WTC11 (cell line): ENCODE measurements at regions not wholly inside any gene's neighbourhood (a gene's known extent, or its start where the extent isn't known, plus 50 kb on each side); places are given as distances from the start of the nearest gene placed in this dataset.

Experiments
- ATAC-seq: fragments of 200-7000 bp; cut with Tn5 transposase; 2 replicates; pipeline ENCODE4 v1.10.0; 2021; ENCODE audit warnings: mild to moderate bottlenecking, moderate library complexity
- CTCF ChIA-PET: fragments of 300-600 bp; sonication (Branson Sonifier 250); formaldehyde crosslinking; loops from one replicate; lab custom pipeline; 2021; ENCODE audit warnings: antibody characterized with exemption; lab: Charles Lee
- POLR2A ChIA-PET: fragments of 350-600 bp; sonication (Branson Sonifier 250); formaldehyde crosslinking; loops from one replicate; lab custom pipeline; 2021; ENCODE audit warnings: antibody characterized with exemption; lab: Charles Lee
- DNase-seq: peaks from one replicate; pipeline ENCODE4 v3.0.0; 2021; ENCODE audit warnings: low spot score
- H3K27ac Mint-ChIP-seq: 2 replicates; pipeline ENCODE4 v1.8.0; 2021; ENCODE audit warnings: mixed read lengths
- H3K27me3 Mint-ChIP-seq: 2 replicates; pipeline ENCODE4 v1.8.0; 2021; ENCODE audit warnings: low read depth, mild to moderate bottlenecking, moderate library complexity, mixed read lengths
- H3K36me3 Mint-ChIP-seq: 2 replicates; pipeline ENCODE4 v1.8.0; 2021; ENCODE audit warnings: mixed read lengths
- H3K4me1 Mint-ChIP-seq: 2 replicates; pipeline ENCODE4 v1.8.0; 2022; ENCODE audit warnings: mixed read lengths
- H3K4me3 Mint-ChIP-seq: 2 replicates; pipeline ENCODE4 v1.8.0; 2021; ENCODE audit warnings: mild to moderate bottlenecking, moderate library complexity, mixed read lengths
- H3K9me3 Mint-ChIP-seq: 2 replicates; pipeline ENCODE4 v1.8.0; 2021; ENCODE audit warnings: mixed read lengths
- ESRRA ChIP-seq: sonication (generic); formaldehyde crosslinking; IDR thresholded peaks from 2 replicates; pipeline ENCODE4 v1.8.1; 2022; ENCODE audit warnings: mild to moderate bottlenecking, missing genetic modification reagents, borderline replicate concordance
- GTF2I ChIP-seq: fragments of 250-450 bp; sonication (Bioruptor Pico); conservative IDR thresholded peaks from 2 replicates; pipeline ENCODE4 v1.4.0; 2021; ENCODE audit warnings: mild to moderate bottlenecking
- IRF2 ChIP-seq: sonication (generic); formaldehyde crosslinking; IDR thresholded peaks from 2 replicates; pipeline ENCODE4 v1.8.0; 2022; ENCODE audit warnings: low read depth, missing genetic modification reagents, borderline replicate concordance
- NFATC4 ChIP-seq: fragments of 250-450 bp; sonication (Bioruptor Pico); IDR thresholded peaks from 2 replicates; pipeline ENCODE4 v1.9.0; 2021; ENCODE audit warnings: mild to moderate bottlenecking
- NFYB ChIP-seq: sonication (generic); formaldehyde crosslinking; conservative IDR thresholded peaks from 2 replicates; pipeline ENCODE4 v1.8.0; 2022; ENCODE audit warnings: low read depth, missing genetic modification reagents
- NR1H2 ChIP-seq: sonication (generic); formaldehyde crosslinking; IDR thresholded peaks from 2 replicates; pipeline ENCODE4 v1.9.0; 2021; ENCODE audit warnings: mild to moderate bottlenecking, moderate library complexity, missing genetic modification reagents
- NR2C2 ChIP-seq: sonication (generic); formaldehyde crosslinking; IDR thresholded peaks from 2 replicates; pipeline ENCODE4 v1.8.0; 2022; ENCODE audit warnings: mild to moderate bottlenecking, missing genetic modification reagents
- OVOL2 ChIP-seq: fragments of 250-450 bp; sonication (Bioruptor Pico); IDR thresholded peaks from 2 replicates; pipeline ENCODE4 v1.9.0; 2021; ENCODE audit warnings: mild to moderate bottlenecking, borderline replicate concordance
- SMAD4 ChIP-seq: sonication (generic); formaldehyde crosslinking; IDR thresholded peaks from 2 replicates; pipeline ENCODE4 v1.8.0; 2022; ENCODE audit warnings: mild to moderate bottlenecking, missing genetic modification reagents
- TEAD4 ChIP-seq: sonication (generic); formaldehyde crosslinking; IDR thresholded peaks from 2 replicates; pipeline ENCODE4 v1.8.0; 2022; ENCODE audit warnings: mild to moderate bottlenecking, missing genetic modification reagents
- ZNF121 ChIP-seq: sonication (generic); formaldehyde crosslinking; IDR thresholded peaks from 2 replicates; pipeline ENCODE4 v1.8.0; 2023; ENCODE audit warnings: missing genetic modification reagents
- ZNF219 ChIP-seq: sonication (generic); formaldehyde crosslinking; IDR thresholded peaks from 2 replicates; pipeline ENCODE4 v1.8.0; 2023; ENCODE audit warnings: missing genetic modification reagents, mild to moderate bottlenecking, borderline replicate concordance
- ZNF232 ChIP-seq: sonication (generic); formaldehyde crosslinking; IDR thresholded peaks from 2 replicates; pipeline ENCODE4 v1.8.0; 2022; ENCODE audit warnings: mild to moderate bottlenecking, missing genetic modification reagents
- ZNF263 ChIP-seq: sonication (generic); formaldehyde crosslinking; IDR thresholded peaks from 2 replicates; pipeline ENCODE4 v1.8.1; 2022; ENCODE audit warnings: low read depth, mild to moderate bottlenecking, moderate library complexity, missing genetic modification reagents
- ZNF416 ChIP-seq: fragments of 250-450 bp; sonication (Bioruptor Pico); IDR thresholded peaks from 2 replicates; pipeline ENCODE4 v1.9.0; 2021; ENCODE audit warnings: mild to moderate bottlenecking, inconsistent platforms
- ZNF423 ChIP-seq: fragments of 250-450 bp; sonication (Bioruptor Pico); IDR thresholded peaks from 2 replicates; pipeline ENCODE4 v2.1.2; 2022; ENCODE audit warnings: mild to moderate bottlenecking, moderate library complexity
- TF ChIP-seq, protein P1 (sequence below): sonication (generic); formaldehyde crosslinking; conservative IDR thresholded peaks from 2 replicates; pipeline ENCODE4 v1.8.1; 2023; ENCODE audit warnings: mild to moderate bottlenecking, low read depth, missing genetic modification reagents, moderate library complexity
- TF ChIP-seq, protein P2 (sequence below): sonication (generic); formaldehyde crosslinking; IDR thresholded peaks from 2 replicates; pipeline ENCODE4 v1.8.1; 2023; ENCODE audit warnings: mild to moderate bottlenecking, missing genetic modification reagents
- TF ChIP-seq, protein P3 (sequence below): sonication (generic); formaldehyde crosslinking; IDR thresholded peaks from 2 replicates; pipeline ENCODE4 v1.8.1; 2023; ENCODE audit warnings: mild to moderate bottlenecking, moderate library complexity, missing genetic modification reagents
- TF ChIP-seq, protein P4 (sequence below): sonication (generic); formaldehyde crosslinking; IDR thresholded peaks from 2 replicates; pipeline ENCODE4 v1.8.1; 2022; ENCODE audit warnings: low read depth, mild to moderate bottlenecking, moderate library complexity, missing genetic modification reagents, borderline replicate concordance
- TF ChIP-seq, protein P5 (sequence below): sonication (generic); formaldehyde crosslinking; IDR thresholded peaks from 2 replicates; pipeline ENCODE4 v1.8.1; 2023; ENCODE audit warnings: mild to moderate bottlenecking, missing genetic modification reagents, borderline replicate concordance

DNA sequence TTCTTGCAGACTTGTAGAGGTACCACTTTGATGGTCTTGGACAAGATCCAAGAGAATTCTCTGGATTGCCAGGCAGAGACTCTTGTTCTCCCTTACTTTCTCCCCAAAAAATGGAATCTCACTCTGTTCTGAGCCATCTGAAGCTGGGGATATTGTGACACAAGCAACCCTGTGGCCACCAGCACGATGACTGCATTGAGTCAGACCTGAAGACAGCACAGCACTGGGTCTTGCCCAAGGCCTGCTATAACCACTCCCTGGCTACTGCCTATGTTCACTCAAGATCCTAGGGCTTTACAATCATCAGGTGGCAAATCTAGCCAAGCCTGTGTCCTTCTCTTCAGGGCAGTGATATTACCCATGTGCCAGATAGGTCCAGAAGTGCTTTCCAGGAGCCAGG, 202.5 kb upstream of the SERP2 start (continued):
- TF ChIP-seq, protein P1, sequence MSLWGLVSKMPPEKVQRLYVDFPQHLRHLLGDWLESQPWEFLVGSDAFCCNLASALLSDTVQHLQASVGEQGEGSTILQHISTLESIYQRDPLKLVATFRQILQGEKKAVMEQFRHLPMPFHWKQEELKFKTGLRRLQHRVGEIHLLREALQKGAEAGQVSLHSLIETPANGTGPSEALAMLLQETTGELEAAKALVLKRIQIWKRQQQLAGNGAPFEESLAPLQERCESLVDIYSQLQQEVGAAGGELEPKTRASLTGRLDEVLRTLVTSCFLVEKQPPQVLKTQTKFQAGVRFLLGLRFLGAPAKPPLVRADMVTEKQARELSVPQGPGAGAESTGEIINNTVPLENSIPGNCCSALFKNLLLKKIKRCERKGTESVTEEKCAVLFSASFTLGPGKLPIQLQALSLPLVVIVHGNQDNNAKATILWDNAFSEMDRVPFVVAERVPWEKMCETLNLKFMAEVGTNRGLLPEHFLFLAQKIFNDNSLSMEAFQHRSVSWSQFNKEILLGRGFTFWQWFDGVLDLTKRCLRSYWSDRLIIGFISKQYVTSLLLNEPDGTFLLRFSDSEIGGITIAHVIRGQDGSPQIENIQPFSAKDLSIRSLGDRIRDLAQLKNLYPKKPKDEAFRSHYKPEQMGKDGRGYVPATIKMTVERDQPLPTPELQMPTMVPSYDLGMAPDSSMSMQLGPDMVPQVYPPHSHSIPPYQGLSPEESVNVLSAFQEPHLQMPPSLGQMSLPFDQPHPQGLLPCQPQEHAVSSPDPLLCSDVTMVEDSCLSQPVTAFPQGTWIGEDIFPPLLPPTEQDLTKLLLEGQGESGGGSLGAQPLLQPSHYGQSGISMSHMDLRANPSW: no peak
- TF ChIP-seq, protein P2, sequence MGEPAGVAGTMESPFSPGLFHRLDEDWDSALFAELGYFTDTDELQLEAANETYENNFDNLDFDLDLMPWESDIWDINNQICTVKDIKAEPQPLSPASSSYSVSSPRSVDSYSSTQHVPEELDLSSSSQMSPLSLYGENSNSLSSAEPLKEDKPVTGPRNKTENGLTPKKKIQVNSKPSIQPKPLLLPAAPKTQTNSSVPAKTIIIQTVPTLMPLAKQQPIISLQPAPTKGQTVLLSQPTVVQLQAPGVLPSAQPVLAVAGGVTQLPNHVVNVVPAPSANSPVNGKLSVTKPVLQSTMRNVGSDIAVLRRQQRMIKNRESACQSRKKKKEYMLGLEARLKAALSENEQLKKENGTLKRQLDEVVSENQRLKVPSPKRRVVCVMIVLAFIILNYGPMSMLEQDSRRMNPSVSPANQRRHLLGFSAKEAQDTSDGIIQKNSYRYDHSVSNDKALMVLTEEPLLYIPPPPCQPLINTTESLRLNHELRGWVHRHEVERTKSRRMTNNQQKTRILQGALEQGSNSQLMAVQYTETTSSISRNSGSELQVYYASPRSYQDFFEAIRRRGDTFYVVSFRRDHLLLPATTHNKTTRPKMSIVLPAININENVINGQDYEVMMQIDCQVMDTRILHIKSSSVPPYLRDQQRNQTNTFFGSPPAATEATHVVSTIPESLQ (CRISPR knock-in tag): no peak
- TF ChIP-seq ESRRA (CRISPR knock-in tag): no peak
- TF ChIP-seq, protein P3, sequence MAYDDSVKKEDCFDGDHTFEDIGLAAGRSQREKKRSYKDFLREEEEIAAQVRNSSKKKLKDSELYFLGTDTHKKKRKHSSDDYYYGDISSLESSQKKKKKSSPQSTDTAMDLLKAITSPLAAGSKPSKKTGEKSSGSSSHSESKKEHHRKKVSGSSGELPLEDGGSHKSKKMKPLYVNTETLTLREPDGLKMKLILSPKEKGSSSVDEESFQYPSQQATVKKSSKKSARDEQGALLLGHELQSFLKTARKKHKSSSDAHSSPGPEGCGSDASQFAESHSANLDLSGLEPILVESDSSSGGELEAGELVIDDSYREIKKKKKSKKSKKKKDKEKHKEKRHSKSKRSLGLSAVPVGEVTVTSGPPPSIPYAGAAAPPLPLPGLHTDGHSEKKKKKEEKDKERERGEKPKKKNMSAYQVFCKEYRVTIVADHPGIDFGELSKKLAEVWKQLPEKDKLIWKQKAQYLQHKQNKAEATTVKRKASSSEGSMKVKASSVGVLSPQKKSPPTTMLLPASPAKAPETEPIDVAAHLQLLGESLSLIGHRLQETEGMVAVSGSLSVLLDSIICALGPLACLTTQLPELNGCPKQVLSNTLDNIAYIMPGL: no peak
- no peak for TF ChIP-seq TEAD4 (CRISPR knock-in tag)
- no peak for TF ChIP-seq OVOL2 (CRISPR knock-in tag)
- TF ChIP-seq, protein P4, sequence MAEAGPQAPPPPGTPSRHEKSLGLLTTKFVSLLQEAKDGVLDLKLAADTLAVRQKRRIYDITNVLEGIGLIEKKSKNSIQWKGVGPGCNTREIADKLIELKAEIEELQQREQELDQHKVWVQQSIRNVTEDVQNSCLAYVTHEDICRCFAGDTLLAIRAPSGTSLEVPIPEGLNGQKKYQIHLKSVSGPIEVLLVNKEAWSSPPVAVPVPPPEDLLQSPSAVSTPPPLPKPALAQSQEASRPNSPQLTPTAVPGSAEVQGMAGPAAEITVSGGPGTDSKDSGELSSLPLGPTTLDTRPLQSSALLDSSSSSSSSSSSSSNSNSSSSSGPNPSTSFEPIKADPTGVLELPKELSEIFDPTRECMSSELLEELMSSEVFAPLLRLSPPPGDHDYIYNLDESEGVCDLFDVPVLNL (CRISPR knock-in tag): no peak
- no peak for TF ChIP-seq ZNF423
- TF ChIP-seq NFYB (CRISPR knock-in tag): no peak

DNA sequence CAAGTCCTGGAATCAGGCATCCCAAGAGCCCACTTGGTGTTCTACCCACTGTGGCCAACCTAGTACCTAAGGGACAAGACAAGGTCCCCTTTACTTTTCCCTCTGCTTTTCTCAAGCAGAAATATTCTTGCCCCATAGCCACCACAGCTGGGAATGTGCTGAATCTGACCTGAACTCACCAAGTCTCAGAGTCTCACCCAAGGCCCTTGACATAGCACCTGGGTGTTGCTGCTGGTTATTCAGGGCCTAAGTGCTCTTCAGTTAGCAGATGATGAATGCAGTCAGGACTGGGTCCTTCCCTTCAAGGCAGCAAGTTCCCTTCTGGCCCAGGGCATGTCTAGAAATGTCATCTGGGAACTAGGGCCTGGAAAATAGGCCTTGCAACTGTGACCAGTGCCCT, 201.8 kb upstream of the SERP2 start:
- H3K4me3 Mint-ChIP-seq: no peak overlapping the region
- H3K36me3 Mint-ChIP-seq: 0 out of 2 replicates have a peak, but pooled peaks cover 2% of the 10 kb centered on the region
- no peaks in the 10 kb centered on the region for H3K27me3 Mint-ChIP-seq
- POLR2A ChIA-PET: no interaction called here
- ATAC-seq (no peak), DNase-seq (no peak)
- H3K9me3 Mint-ChIP-seq: peaks cover 8% of the 10 kb centered on the region
- CTCF ChIA-PET: interaction anchor here (0.6 kb wide), 1 partner anchor 311 kb away, joined by 3 read pairs; no protein-coding TSS in a partner anchor
- H3K27ac Mint-ChIP-seq: no peak overlapping the region
- no peaks in the 10 kb centered on the region for H3K4me1 Mint-ChIP-seq
- TF ChIP-seq, protein P1: no peak
- no peak for TF ChIP-seq ZNF219 (CRISPR knock-in tag)
- no peak for TF ChIP-seq NFATC4
- TF ChIP-seq, protein P5, sequence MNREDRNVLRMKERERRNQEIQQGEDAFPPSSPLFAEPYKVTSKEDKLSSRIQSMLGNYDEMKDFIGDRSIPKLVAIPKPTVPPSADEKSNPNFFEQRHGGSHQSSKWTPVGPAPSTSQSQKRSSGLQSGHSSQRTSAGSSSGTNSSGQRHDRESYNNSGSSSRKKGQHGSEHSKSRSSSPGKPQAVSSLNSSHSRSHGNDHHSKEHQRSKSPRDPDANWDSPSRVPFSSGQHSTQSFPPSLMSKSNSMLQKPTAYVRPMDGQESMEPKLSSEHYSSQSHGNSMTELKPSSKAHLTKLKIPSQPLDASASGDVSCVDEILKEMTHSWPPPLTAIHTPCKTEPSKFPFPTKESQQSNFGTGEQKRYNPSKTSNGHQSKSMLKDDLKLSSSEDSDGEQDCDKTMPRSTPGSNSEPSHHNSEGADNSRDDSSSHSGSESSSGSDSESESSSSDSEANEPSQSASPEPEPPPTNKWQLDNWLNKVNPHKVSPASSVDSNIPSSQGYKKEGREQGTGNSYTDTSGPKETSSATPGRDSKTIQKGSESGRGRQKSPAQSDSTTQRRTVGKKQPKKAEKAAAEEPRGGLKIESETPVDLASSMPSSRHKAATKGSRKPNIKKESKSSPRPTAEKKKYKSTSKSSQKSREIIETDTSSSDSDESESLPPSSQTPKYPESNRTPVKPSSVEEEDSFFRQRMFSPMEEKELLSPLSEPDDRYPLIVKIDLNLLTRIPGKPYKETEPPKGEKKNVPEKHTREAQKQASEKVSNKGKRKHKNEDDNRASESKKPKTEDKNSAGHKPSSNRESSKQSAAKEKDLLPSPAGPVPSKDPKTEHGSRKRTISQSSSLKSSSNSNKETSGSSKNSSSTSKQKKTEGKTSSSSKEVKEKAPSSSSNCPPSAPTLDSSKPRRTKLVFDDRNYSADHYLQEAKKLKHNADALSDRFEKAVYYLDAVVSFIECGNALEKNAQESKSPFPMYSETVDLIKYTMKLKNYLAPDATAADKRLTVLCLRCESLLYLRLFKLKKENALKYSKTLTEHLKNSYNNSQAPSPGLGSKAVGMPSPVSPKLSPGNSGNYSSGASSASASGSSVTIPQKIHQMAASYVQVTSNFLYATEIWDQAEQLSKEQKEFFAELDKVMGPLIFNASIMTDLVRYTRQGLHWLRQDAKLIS (CRISPR knock-in tag): no peak
- no peak for TF ChIP-seq ZNF121
- no peak for TF ChIP-seq GTF2I (CRISPR knock-in tag)
- TF ChIP-seq NR2C2 (CRISPR knock-in tag): no peak
- no peak for TF ChIP-seq SMAD4
- no peak for TF ChIP-seq ZNF232 (CRISPR knock-in tag)
- no peak for TF ChIP-seq IRF2 (CRISPR knock-in tag)
- no peak for TF ChIP-seq ZNF416 (CRISPR knock-in tag)
- TF ChIP-seq ZNF263: no peak
- no peak for TF ChIP-seq NR1H2 (CRISPR knock-in tag)
